ENCODE measurements at regions not wholly inside any gene's neighbourhood (a gene's known extent, or its start where the extent isn't known, plus 50 kb on each side); places are given as distances from the start of the nearest gene placed in this dataset.
"Not testable (repeated sequence)": the region's sequence is repeated elsewhere in the genome, so short reads cannot be mapped to it uniquely, and the experiment has no call there.

GRCh38 chr10:10039595-10039994, 978.1 kb upstream of the CELF2 start:
- DNase-seq (ENCODE audit: low read depth in 1 of 2, low spot score in 1 of 2), result no peak

GRCh38 chr10:10043083-10043482, 974.6 kb upstream of the CELF2 start:
- DNase-seq (ENCODE audit: low read depth in 1 of 2, low spot score in 1 of 2), result no peak

GRCh38 chr10:10044922-10045764, 972.5 kb upstream of the CELF2 start:
- DNase-seq (ENCODE audit: low read depth in 1 of 2, low spot score in 1 of 2), result no peak

GRCh38 chr10:10045765-10046028, 972.0 kb upstream of the CELF2 start:
- no peak for DNase-seq (ENCODE audit: low read depth in 1 of 2, low spot score in 1 of 2)

- no peak for DNase-seq (ENCODE audit: low read depth in 1 of 2, low spot score in 1 of 2)
Observed at GRCh38 chr10:10047426-10047825, 970.2 kb upstream of the CELF2 start.

GRCh38 chr10:10053051-10053450, 964.6 kb upstream of the CELF2 start:
- no peak for DNase-seq (ENCODE audit: low read depth in 1 of 2, low spot score in 1 of 2)

- DNase-seq (ENCODE audit: low read depth in 1 of 2, low spot score in 1 of 2), result no peak
Observed at GRCh38 chr10:10054466-10054865, 963.2 kb upstream of the CELF2 start.

GRCh38 chr10:10055656-10056442, 961.8 kb upstream of the CELF2 start:
- DNase-seq (ENCODE audit: low read depth in 1 of 2, low spot score in 1 of 2), result no peak

- DNase-seq (ENCODE audit: low read depth in 1 of 2, low spot score in 1 of 2), result no peak
Observed at GRCh38 chr10:10056961-10057360, 960.7 kb upstream of the CELF2 start.

- no peak for DNase-seq (ENCODE audit: low read depth in 1 of 2, low spot score in 1 of 2)
Observed at GRCh38 chr10:10067644-10068043, 950.0 kb upstream of the CELF2 start.

GRCh38 chr10:10074847-10075246, 942.8 kb upstream of the CELF2 start:
- not testable (repeated sequence) for DNase-seq (ENCODE audit: low read depth in 1 of 2, low spot score in 1 of 2)

GRCh38 chr10:10078446-10078845, 939.2 kb upstream of the CELF2 start:
- no peak for DNase-seq (ENCODE audit: low read depth in 1 of 2, low spot score in 1 of 2)

GRCh38 chr10:10092581-10092980, 925.1 kb upstream of the CELF2 start:
- no peak for DNase-seq (ENCODE audit: low read depth in 1 of 2, low spot score in 1 of 2)

GRCh38 chr10:10093021-10093420, 924.7 kb upstream of the CELF2 start:
- no peak for DNase-seq (ENCODE audit: low read depth in 1 of 2, low spot score in 1 of 2)

- DNase-seq (ENCODE audit: low read depth in 1 of 2, low spot score in 1 of 2), result no peak
Observed at GRCh38 chr10:10094691-10095090, 923.0 kb upstream of the CELF2 start.

GRCh38 chr10:10096296-10096695, 921.4 kb upstream of the CELF2 start:
- no peak for DNase-seq (ENCODE audit: low read depth in 1 of 2, low spot score in 1 of 2)

GRCh38 chr10:10096898-10097297, 920.8 kb upstream of the CELF2 start:
- DNase-seq (ENCODE audit: low read depth in 1 of 2, low spot score in 1 of 2), result no peak

- DNase-seq (ENCODE audit: low read depth in 1 of 2, low spot score in 1 of 2), result no peak
Observed at GRCh38 chr10:10101106-10101505, 916.6 kb upstream of the CELF2 start.

- no peak for DNase-seq (ENCODE audit: low read depth in 1 of 2, low spot score in 1 of 2)
Observed at GRCh38 chr10:10110844-10111490, 906.7 kb upstream of the CELF2 start.

GRCh38 chr10:10118131-10118530, 899.5 kb upstream of the CELF2 start:
- DNase-seq (ENCODE audit: low read depth in 1 of 2, low spot score in 1 of 2), result no peak

- DNase-seq (ENCODE audit: low read depth in 1 of 2, low spot score in 1 of 2), result no peak
Observed at GRCh38 chr10:10120671-10121070, 897.0 kb upstream of the CELF2 start.

GRCh38 chr10:10125676-10126075, 892.0 kb upstream of the CELF2 start:
- DNase-seq (ENCODE audit: low read depth in 1 of 2, low spot score in 1 of 2), result no peak
